Stimulated activated CD8-positive, alpha-beta memory T cell treated with anti-CD3 and anti-CD28 coated beads, Interleukin-2, amount 100 ng/mL, for 1 hour (primary cell): ENCODE measurements at regions not wholly inside any gene's neighbourhood (a gene's known extent, or its start where the extent isn't known, plus 50 kb on each side); places are given as distances from the start of the nearest gene placed in this dataset.

ENCODE experiments used
- DNase-seq, 2 donors: peaks; one replicate each; pipeline ENCODE4 v3.0.0-alpha.2; 2020; ENCODE audit warnings: low read depth in 2 of 2

- no peak for DNase-seq
Measured at GRCh38 chr10:92747066-92747465, 57.3 kb downstream of the HHEX start.

- DNase-seq, result peak in 1 of 2 donors; percentile 6
Measured at GRCh38 chr10:92747600-92747999, 57.8 kb downstream of the HHEX start.

- no peak for DNase-seq
Measured at GRCh38 chr10:92750791-92751533, 61.2 kb downstream of the HHEX start.

- no peak for DNase-seq
Measured at GRCh38 chr10:92751534-92751811, 61.7 kb downstream of the HHEX start.

GRCh38 chr10:92751827-92752226 lies 62.1 kb downstream of the HHEX start:
- no peak for DNase-seq

- no peak for DNase-seq
Measured at GRCh38 chr10:92753865-92754264, 64.1 kb downstream of the HHEX start.

GRCh38 chr10:92755725-92756124 lies 66.0 kb downstream of the HHEX start:
- DNase-seq, result no peak

GRCh38 chr10:92756201-92757065 lies 66.7 kb downstream of the HHEX start:
- DNase-seq, result no peak

GRCh38 chr10:92757066-92757710 lies 67.4 kb downstream of the HHEX start:
- no peak for DNase-seq

GRCh38 chr10:92757711-92758104 lies 68.0 kb downstream of the HHEX start:
- no peak for DNase-seq

GRCh38 chr10:92758594-92758993 lies 68.8 kb downstream of the HHEX start:
- no peak for DNase-seq

GRCh38 chr10:92760609-92761008 lies 70.9 kb downstream of the HHEX start:
- no peak for DNase-seq

GRCh38 chr10:92761571-92761970 lies 71.8 kb downstream of the HHEX start:
- no peak for DNase-seq

GRCh38 chr10:92763634-92764155 lies 73.9 kb downstream of the HHEX start:
- DNase-seq, result no peak

GRCh38 chr10:92766451-92766850 lies 76.7 kb downstream of the HHEX start:
- no peak for DNase-seq

GRCh38 chr10:92768104-92768503 lies 78.3 kb downstream of the HHEX start:
- DNase-seq, result no peak

GRCh38 chr10:92773776-92774175 lies 74.5 kb upstream of the EXOC6 start:
- no peak for DNase-seq

GRCh38 chr10:92778091-92778490 lies 70.2 kb upstream of the EXOC6 start:
- no peak for DNase-seq

GRCh38 chr10:92785118-92785517 lies 63.2 kb upstream of the EXOC6 start:
- DNase-seq, result no peak

- DNase-seq, result no peak
Measured at GRCh38 chr10:92787557-92788152, 60.7 kb upstream of the EXOC6 start.

GRCh38 chr10:92789067-92789466 lies 59.3 kb upstream of the EXOC6 start:
- no peak for DNase-seq

- DNase-seq, result no peak
Measured at GRCh38 chr10:92789786-92790185, 58.5 kb upstream of the EXOC6 start.
